Prostate gland (tissue), 2 donors: ENCODE measurements at regions not wholly inside any gene's neighbourhood (a gene's known extent, or its start where the extent isn't known, plus 50 kb on each side); places are given as distances from the start of the nearest gene placed in this dataset.

Experiments
- DNase-seq: peaks from one replicate; pipeline ENCODE4 v3.0.0-alpha.2; 2019; ENCODE audit warnings: low spot score
- H3K27ac ChIP-seq, 2 donors: fragments of 200-600 bp; sonication (generic); 2 replicates each; pipeline ENCODE4 v1.5.1; 2017 to 2019
- H3K27me3 ChIP-seq: fragments of 200-600 bp; sonication (generic); replicated peaks from 2 replicates; pipeline ENCODE4 v1.5.1; 2019; ENCODE audit not compliant: insufficient read depth
- H3K36me3 ChIP-seq, 2 donors: fragments of 200-600 bp; sonication (generic); 1 replicate in 1 of 2; 2 replicates in 1 of 2; pipeline versions ENCODE4 v1.5.1 to v1.8.1; 2017 to 2019
- H3K4me1 ChIP-seq: fragments of 200-600 bp; sonication (generic); replicated peaks from 2 replicates; pipeline ENCODE4 v1.5.1; 2019
- H3K4me3 ChIP-seq, 2 donors: fragments of 200-600 bp; sonication (generic); 2 replicates each; pipeline ENCODE4 v1.5.1; 2017 to 2019
- H3K9me3 ChIP-seq: fragments of 200-600 bp; sonication (generic); 2 replicates; pipeline ENCODE4 v1.5.1; 2017
- CTCF ChIP-seq, 4 experiments: fragments of 200-600 bp in 2 of 4; fragments of 450-650 bp in 2 of 4; sonication (generic) in 2 of 4; IDR thresholded peaks; 1 replicate in 3 of 4; 2 replicates in 1 of 4; pipeline ENCODE4 v1.5.1; 2016 to 2019; ENCODE audit warnings: antibody characterized with exemption in 4 of 4, mild to moderate bottlenecking in 2 of 4, moderate library complexity in 2 of 4
- POLR2A ChIP-seq: fragments of 450-650 bp; IDR thresholded peaks from one replicate; pipeline ENCODE4 v1.6.1; 2016; ENCODE audit warnings: antibody characterized with exemption, mild to moderate bottlenecking
- POLR2AphosphoS5 ChIP-seq: sonication (generic); formaldehyde crosslinking; IDR thresholded peaks from one replicate; pipeline ENCODE4 v1.6.1; 2017; ENCODE audit warnings: antibody characterized with exemption
- WGBS: methylation state at CpG from one replicate; pipeline ENCODE4 v1.1.5; 2018; 5-methylcytosine and 5-hydroxymethylcytosine counted together
- intact Hi-C: fragments of 100-400 bp; cut with DNase I; formaldehyde crosslinking; loops from one replicate; pipeline ENCODE4 v1.14.2; 2022

DNA sequence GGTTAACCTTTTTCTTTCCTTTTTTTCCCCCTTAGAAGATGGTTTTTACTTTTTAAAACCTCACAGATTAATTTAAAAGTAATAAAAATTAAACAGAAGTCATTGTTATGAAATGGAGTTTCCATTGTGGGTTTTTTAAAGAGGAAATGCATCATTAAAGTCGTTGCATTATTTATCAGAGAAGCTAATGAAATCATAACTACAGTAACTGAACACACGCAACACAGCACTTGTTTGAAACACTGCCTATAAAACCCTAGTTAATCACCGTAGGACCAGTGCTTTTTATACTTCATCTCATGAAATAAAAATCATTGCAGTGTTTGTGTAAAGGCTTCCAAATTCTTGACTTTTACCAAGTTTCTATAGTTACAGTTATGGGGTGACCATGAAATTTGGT lies 82.4 kb upstream of the NTRK2 start:
- Histone ChIP-seq H3K27me3 (no peaks in the 10 kb centered on the region), H3K36me3 (no peaks in the 10 kb centered on the region), H3K4me1 (no peaks in the 10 kb centered on the region), H3K9me3 (no peaks in the 10 kb centered on the region), H3K4me3 (no peak overlapping the region), H3K27ac (no peak overlapping the region)
- TF ChIP-seq POLR2AphosphoS5 (no peak), POLR2A (no peak), CTCF (IDR thresholded peaks at IDR 0.05) (no peak)
- DNase-seq = no peak
- 29% methylated on average over 3 of the region's 3 CpGs for WGBS
- intact Hi-C loops = no loop called here

- no peaks in the 10 kb centered on the region for H3K4me1 ChIP-seq
- intact Hi-C loops = no loop called here
- TF ChIP-seq POLR2A (no peak), CTCF (IDR thresholded peaks at IDR 0.05) (no peak), POLR2AphosphoS5 (no peak)
- H3K36me3 ChIP-seq = no peaks in the 10 kb centered on the region
- no peak overlapping the region for H3K27ac ChIP-seq
- no peaks in the 10 kb centered on the region for H3K9me3 ChIP-seq
- H3K27me3 ChIP-seq = no peaks in the 10 kb centered on the region
- H3K4me3 ChIP-seq = no peak overlapping the region
- 83% methylated on average over 1 of the region's 1 CpG for WGBS
- DNase-seq = no peak
These were observed 80.0 kb upstream of the NTRK2 start for GRCh38 chr9:84589542-84589941.

DNA sequence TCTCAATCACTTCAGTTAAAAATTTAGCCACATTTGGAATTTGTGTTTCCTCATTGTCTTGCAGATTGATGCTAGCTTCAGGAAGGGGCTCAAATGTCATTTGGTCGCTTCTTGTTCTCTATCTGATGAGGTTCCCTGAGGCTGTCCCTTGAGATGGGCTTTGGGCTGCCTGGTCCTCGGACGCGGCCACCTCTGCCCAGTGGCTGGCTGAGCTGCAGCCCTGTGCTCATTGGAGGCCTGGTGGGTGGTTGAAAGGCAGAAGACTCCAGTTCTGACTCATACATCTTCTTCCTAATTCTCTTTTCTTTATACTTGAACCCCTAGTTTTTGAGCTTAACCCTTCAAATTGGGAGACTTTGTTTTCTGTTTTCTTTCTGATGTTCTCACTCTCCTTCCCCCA lies 78.8 kb upstream of the NTRK2 start:
- 93% methylated on average over 4 of the region's 4 CpGs for WGBS
- no peaks in the 10 kb centered on the region for H3K27me3 ChIP-seq
- intact Hi-C loops = no loop called here
- TF ChIP-seq POLR2AphosphoS5 = no peak
- no peak for TF ChIP-seq POLR2A
- TF ChIP-seq CTCF (IDR thresholded peaks at IDR 0.05) = no peak
- H3K36me3 ChIP-seq = no peaks in the 10 kb centered on the region
- no peak overlapping the region for H3K4me3 ChIP-seq
- DNase-seq = no peak
- H3K27ac ChIP-seq = no peak overlapping the region
- H3K4me1 ChIP-seq = no peaks in the 10 kb centered on the region
- no peaks in the 10 kb centered on the region for H3K9me3 ChIP-seq

DNA sequence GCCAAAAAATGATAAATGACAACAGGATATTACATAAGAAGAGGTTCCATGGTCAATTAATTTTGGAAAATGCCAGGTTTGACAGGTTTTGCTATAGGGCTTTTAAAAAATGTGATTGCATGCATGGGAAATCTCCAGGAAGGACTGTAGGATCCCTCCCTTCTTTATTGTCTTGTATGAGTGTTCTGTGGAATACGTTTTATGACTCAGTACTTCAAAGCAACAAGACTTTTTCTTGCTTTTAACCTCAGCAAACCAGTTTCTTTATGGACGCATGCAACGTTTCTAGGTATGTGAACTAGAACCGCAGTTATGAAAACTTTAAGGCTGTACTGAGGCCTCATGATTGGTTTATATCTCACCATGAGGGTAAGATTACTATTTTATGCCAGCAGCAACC lies 76.6 kb upstream of the NTRK2 start:
- Histone ChIP-seq H3K4me1 (no peaks in the 10 kb centered on the region), H3K27me3 (no peaks in the 10 kb centered on the region), H3K27ac (no peak overlapping the region), H3K4me3 (no peak overlapping the region), H3K9me3 (no peaks in the 10 kb centered on the region), H3K36me3 (no peaks in the 10 kb centered on the region)
- intact Hi-C loops = no loop called here
- no peak for DNase-seq
- 55% methylated on average over 4 of the region's 4 CpGs for WGBS
- no peak for TF ChIP-seq POLR2AphosphoS5
- no peak for TF ChIP-seq CTCF (IDR thresholded peaks at IDR 0.05)
- TF ChIP-seq POLR2A = no peak

- no peak overlapping the region for H3K27ac ChIP-seq
- no peaks in the 10 kb centered on the region for H3K9me3 ChIP-seq
- TF ChIP-seq POLR2A (no peak), POLR2AphosphoS5 (no peak), CTCF (IDR thresholded peaks at IDR 0.05) (no peak)
- intact Hi-C loops = no loop called here
- H3K36me3 ChIP-seq = no peaks in the 10 kb centered on the region
- no peak for DNase-seq
- H3K27me3 ChIP-seq = no peaks in the 10 kb centered on the region
- WGBS = 65% methylated on average over 4 of the region's 4 CpGs
- H3K4me1 ChIP-seq = no peaks in the 10 kb centered on the region
- no peak overlapping the region for H3K4me3 ChIP-seq
These were observed 76.2 kb upstream of the NTRK2 start for GRCh38 chr9:84593352-84593751.
